ENCODE measurements at regions not wholly inside any gene's neighbourhood (a gene's known extent, or its start where the extent isn't known, plus 50 kb on each side); places are given as distances from the start of the nearest gene placed in this dataset.

- CTCF ChIA-PET (ENCODE audit: partially characterized antibody): interaction anchor here (0.5 to 1.5 kb wide), 2 partner anchors 38 to 334 kb away, joined by 3 read pairs; no protein-coding TSS in a partner anchor
- TF ChIP-seq CHD1 (IDR thresholded peaks at IDR 0.05; ENCODE audit: low read depth, low read length) (no peak), RXRA (IDR thresholded peaks at IDR 0.05; ENCODE audit: insufficient read depth, low read depth, low read length) (no peak), GABPA (IDR thresholded peaks at IDR 0.05; ENCODE audit: borderline replicate concordance, insufficient read depth, low read length) (no peak), RNF2 (IDR thresholded peaks at IDR 0.05; ENCODE audit: borderline replicate concordance, low read depth, low read length, missing control alignments, poor library complexity, severe bottlenecking) (no peak), RBBP5 (IDR thresholded peaks at IDR 0.05; ENCODE audit: borderline replicate concordance, low read depth, low read length) (no peak), FOSL1 (IDR thresholded peaks at IDR 0.05; ENCODE audit: insufficient read depth, low read depth, low read length) (no peak), TBP (IDR thresholded peaks at IDR 0.05; ENCODE audit: low read depth, low read length) (no peak), E2F6 (IDR thresholded peaks at IDR 0.05) (no peak), ZNF274 (IDR thresholded peaks at IDR 0.05; ENCODE audit: borderline replicate concordance, extremely low read depth, low read length) (no peak), KDM1A (IDR thresholded peaks at IDR 0.05; ENCODE audit: borderline replicate concordance, low read length) (no peak), BCL11A (IDR thresholded peaks at IDR 0.05; ENCODE audit: low read depth in 2 of 2, low read length in 2 of 2) (no peak), SIRT6 (IDR thresholded peaks at IDR 0.05; ENCODE audit: low read length) (no peak), SRF (IDR thresholded peaks at IDR 0.05; ENCODE audit: low read depth, low read length) (no peak)
- TF ChIP-seq, protein P1, sequence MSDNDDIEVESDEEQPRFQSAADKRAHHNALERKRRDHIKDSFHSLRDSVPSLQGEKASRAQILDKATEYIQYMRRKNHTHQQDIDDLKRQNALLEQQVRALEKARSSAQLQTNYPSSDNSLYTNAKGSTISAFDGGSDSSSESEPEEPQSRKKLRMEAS (IDR thresholded peaks at IDR 0.05): no peak
Measured at GRCh38 chr17:54841656-54842055, 59.0 kb upstream of the TOM1L1 start.

More at GRCh38 chr17:54841656-54842055, 59.0 kb upstream of the TOM1L1 start:
- Histone ChIP-seq H3K4me2 (ENCODE audit: insufficient read depth in 1 of 2, low read depth in 2 of 2, low read length in 2 of 2) (no peak overlapping the region), H2AFZ (ENCODE audit: low read length) (no peak overlapping the region), H3K27ac (ENCODE audit: low read depth, low read length) (no peak overlapping the region), H3K79me2 (ENCODE audit: control insufficient read depth in 1 of 2, insufficient read depth in 2 of 2, low read length in 2 of 2) (no peaks in the 10 kb centered on the region), H3K4me1 (replicated peaks in 1 of 4; ENCODE audit: control insufficient read depth in 3 of 4, insufficient read depth in 4 of 4, low read length in 3 of 4) (no peaks in the 10 kb centered on the region), H3K18ac (ENCODE audit: extremely low read depth, low read length) (no peak overlapping the region), H3K23me2 (ENCODE audit: low read depth, low read length) (no peaks in the 10 kb centered on the region), H3K14ac (ENCODE audit: insufficient read length) (no peak overlapping the region), H2AK5ac (ENCODE audit: low read depth, low read length) (no peak overlapping the region), H3K9ac (replicated peaks in 1 of 4; ENCODE audit: extremely low read depth in 1 of 4, low read depth in 3 of 4, low read length in 3 of 4) (no peak overlapping the region), H2BK5ac (ENCODE audit: low read depth, low read length) (no peak overlapping the region), H4K8ac (ENCODE audit: extremely low read depth, insufficient read depth, low read length) (no peak overlapping the region), H2BK15ac (ENCODE audit: low read length) (no peak overlapping the region), H3K56ac (replicated peaks; ENCODE audit: insufficient read length, low read depth, low read length) (no peak overlapping the region), H4K20me1 (replicated peaks in 1 of 2; ENCODE audit: control insufficient read depth in 1 of 2, insufficient read depth in 2 of 2, low read length in 2 of 2) (no peaks in the 10 kb centered on the region), H2BK20ac (ENCODE audit: low read length) (no peak overlapping the region), H4K5ac (ENCODE audit: insufficient read length, low read depth, low read length) (no peak overlapping the region), H2BK120ac (replicated peaks; ENCODE audit: low read depth, low read length) (no peak overlapping the region), H3K4me3 (ENCODE audit: extremely low read depth in 1 of 4, insufficient read depth in 2 of 4, low read depth in 3 of 4, low read length in 4 of 4) (no peak overlapping the region), H3K23ac (ENCODE audit: insufficient read length) (no peak overlapping the region), H2BK12ac (ENCODE audit: low read depth, low read length) (no peak overlapping the region), H3K36me3 (ENCODE audit: control insufficient read depth in 2 of 4, insufficient read depth in 4 of 4, low read length in 3 of 4) (no peaks in the 10 kb centered on the region), H4K91ac (replicated peaks; ENCODE audit: insufficient read length, low read length) (no peak overlapping the region), H3K9me3 (ENCODE audit: insufficient read depth in 2 of 2, low read depth in 1 of 2, low read length in 1 of 2) (no peaks in the 10 kb centered on the region), H3K79me1 (ENCODE audit: low read depth, low read length) (no peaks in the 10 kb centered on the region), H3K4ac (replicated peaks; ENCODE audit: insufficient read length, low read depth, low read length) (no peak overlapping the region), H3K27me3 (replicated peaks in 1 of 4; ENCODE audit: control insufficient read depth in 3 of 4, extremely low read depth in 1 of 4, insufficient read depth in 3 of 4, low read length in 3 of 4) (no peaks in the 10 kb centered on the region)
- 80% methylated on average over 2 of the region's 2 CpGs; no CpG with 5 or more reads in 1 of the 2 experiments for WGBS, 2 experiments (ENCODE audit: extremely low coverage in 1 of 2, insufficient coverage in 1 of 2, insufficient read length in 1 of 2, insufficient replicate concordance in 2 of 2, low coverage in 1 of 2, low lambda C conversion rate in 2 of 2, missing lambda C conversion rate in 1 of 2)
- DNase-seq (ENCODE audit: low read depth in 1 of 2, low spot score in 2 of 2) (no peak), FAIRE-seq (no peak)
- POLR2A ChIA-PET (ENCODE audit: partially characterized antibody): no interaction called here
